Dendritic cell treated with granulocyte-macrophage colony-stimulating factor and Interleukin-4, amounts not matched to agents 40 ng/mL and 50 ng/mL, for 4 days (primary cell): ENCODE measurements at regions not wholly inside any gene's neighbourhood (a gene's known extent, or its start where the extent isn't known, plus 50 kb on each side); places are given as distances from the start of the nearest gene placed in this dataset.

ENCODE experiments used
- H3K27ac Mint-ChIP-seq: one replicate; pipeline ENCODE4 v1.8.0; 2022; ENCODE audit warnings: mild to moderate bottlenecking, mixed read lengths
- H3K27me3 Mint-ChIP-seq: one replicate; pipeline ENCODE4 v1.8.0; 2022; ENCODE audit warnings: mild to moderate bottlenecking, mixed read lengths
- H3K36me3 Mint-ChIP-seq: one replicate; pipeline ENCODE4 v1.8.0; 2022; ENCODE audit warnings: low read depth, mixed read lengths
- H3K4me1 Mint-ChIP-seq: one replicate; pipeline ENCODE4 v1.8.0; 2022; ENCODE audit warnings: low read depth, mixed read lengths
- H3K4me3 Mint-ChIP-seq: one replicate; pipeline ENCODE4 v1.8.0; 2022; ENCODE audit warnings: mild to moderate bottlenecking, moderate library complexity, mixed read lengths
- H3K9me3 Mint-ChIP-seq: one replicate; pipeline ENCODE4 v1.8.0; 2022; ENCODE audit warnings: mixed read lengths
- intact Hi-C: fragments of 100-400 bp; cut with micrococcal nuclease; formaldehyde crosslinking; loops from one replicate; pipeline ENCODE4 v1.15.0; 2022

DNA sequence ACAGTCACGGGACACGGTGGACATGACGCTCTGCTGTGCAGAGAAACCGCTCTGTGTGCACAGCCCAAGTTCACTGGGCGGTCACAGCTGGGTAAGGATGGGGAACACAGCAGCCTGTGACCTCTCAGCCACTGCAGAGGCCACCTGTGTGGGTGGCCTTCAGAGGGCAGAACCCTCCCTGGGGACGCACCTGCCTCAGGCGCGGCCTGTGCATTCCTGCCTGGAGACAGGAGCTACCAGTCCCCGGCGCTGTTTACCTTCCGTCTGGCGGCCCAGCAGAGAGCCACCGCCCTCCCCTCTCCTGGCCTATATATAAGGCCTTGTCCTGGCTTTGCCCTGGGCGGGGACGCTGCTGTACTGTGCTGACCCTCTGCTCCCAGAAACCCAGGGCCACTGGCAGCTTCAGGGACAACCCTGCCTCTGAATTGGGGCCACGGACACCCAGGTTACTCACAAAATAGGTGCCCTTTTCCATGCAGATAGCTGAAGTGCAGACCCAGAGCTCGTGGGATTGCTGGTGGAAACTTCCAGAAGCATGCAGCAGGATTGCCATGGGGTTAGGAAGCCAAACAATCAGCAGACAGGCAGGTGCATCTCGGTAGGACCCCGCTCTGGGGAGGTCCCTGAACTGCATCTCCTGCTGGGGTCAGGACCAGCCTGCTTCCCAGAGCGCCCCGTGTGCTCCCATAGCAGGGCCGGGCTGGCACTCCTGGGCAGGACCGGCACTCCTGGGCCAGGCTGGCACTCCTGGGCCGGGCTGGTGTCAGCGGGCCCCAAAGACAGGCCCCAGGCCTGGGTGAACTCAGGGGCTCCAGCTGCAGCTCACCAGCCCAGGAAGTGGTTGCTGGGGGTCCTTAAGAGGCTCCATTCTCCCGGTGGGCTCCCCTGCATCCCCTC lies 83.6 kb downstream of the SIK1 start:
- peaks cover 37% of the 10 kb centered on the region for H3K4me1 Mint-ChIP-seq
- no peaks in the 10 kb centered on the region for H3K9me3 Mint-ChIP-seq
- no peak overlapping the region for H3K4me3 Mint-ChIP-seq
- intact Hi-C loops = no loop called here
- no peaks in the 10 kb centered on the region for H3K36me3 Mint-ChIP-seq
- no peak overlapping the region for H3K27ac Mint-ChIP-seq
- H3K27me3 Mint-ChIP-seq = peaks cover 13% of the 10 kb centered on the region

DNA sequence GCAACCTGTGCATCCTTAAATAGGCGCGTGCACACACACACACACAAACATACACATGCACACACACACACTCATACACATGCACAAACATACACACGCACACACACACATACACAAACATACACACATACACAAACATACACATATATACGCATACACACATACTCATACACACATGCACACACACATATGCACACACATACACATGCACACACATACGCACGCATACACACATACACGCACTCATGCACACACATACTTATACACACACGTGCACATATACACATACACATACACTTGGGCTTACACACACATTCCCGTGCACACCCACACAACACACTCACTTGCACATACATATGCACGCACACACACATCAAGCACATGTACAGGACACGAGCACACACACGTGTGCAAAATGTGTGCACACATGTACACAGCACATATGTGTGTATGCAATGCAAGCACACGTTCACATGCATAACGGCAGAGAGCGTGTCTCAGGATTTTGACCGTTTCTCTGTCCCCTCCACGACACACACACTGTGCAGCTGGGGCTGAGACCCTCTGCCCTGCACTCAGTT lies 84.5 kb downstream of the SIK1 start:
- no peak overlapping the region for H3K4me3 Mint-ChIP-seq
- intact Hi-C loops = no loop called here

GRCh38 chr21:43341378-43342161 lies 85.4 kb downstream of the SIK1 start:
- Mint-ChIP-seq H3K4me1 (peaks cover 23% of the 10 kb centered on the region), H3K4me3 (no peak overlapping the region), H3K9me3 (peaks cover 15% of the 10 kb centered on the region), H3K36me3 (no peaks in the 10 kb centered on the region), H3K27ac (no peak overlapping the region), H3K27me3 (peaks cover 15% of the 10 kb centered on the region)
- intact Hi-C loops = no loop called here

More for the DNA sequence above, 84.5 kb downstream of the SIK1 start:
- no peak overlapping the region for H3K27ac Mint-ChIP-seq
- peaks cover 7% of the 10 kb centered on the region for H3K9me3 Mint-ChIP-seq
- no peaks in the 10 kb centered on the region for H3K36me3 Mint-ChIP-seq
- H3K4me1 Mint-ChIP-seq = peaks cover 28% of the 10 kb centered on the region
- H3K27me3 Mint-ChIP-seq = peaks cover 15% of the 10 kb centered on the region

DNA sequence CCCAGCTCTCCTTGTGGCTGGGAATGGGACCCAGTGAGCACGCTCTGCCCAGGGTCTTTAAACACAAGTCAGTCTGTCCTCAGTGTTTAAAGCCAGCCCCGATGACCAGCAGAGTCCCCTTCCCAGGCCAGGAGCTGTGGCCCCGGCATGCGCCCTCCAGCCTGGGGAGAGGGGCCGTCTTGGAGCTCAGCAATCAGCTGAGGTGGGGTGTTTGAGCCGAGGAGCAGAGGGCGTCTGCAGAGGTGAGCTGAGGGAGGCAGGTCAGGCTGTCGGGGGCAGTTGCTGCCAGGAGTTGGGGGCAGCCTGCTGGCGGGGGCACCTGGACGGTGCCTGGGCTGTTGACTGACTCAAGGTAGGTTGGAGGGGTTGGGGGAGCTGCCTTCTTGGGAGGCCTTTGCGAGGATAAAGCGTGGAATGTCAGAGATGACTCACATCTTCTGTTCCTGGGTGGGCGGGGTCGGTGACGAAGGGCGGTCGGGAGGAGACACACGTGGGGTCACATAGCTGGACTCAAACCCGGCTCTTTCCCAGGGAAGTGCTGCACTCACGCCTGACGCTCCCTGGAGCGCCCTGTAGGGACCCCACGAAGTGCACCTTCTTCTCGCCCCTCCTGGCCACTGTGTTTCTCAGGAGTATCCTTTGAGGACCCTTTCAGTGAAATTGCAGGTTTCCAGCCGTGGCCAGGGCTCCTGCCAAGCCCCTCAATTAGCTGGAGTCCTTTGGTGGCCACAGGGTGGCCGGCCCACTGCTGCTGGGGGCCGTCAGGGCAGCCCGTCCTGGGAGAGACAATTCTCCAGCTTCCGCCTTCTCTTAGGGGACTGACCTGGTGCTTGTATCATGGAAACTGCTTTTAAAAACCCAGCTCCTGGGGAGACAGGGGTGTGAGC lies 86.2 kb downstream of the SIK1 start:
- Mint-ChIP-seq H3K9me3 (peaks cover 17% of the 10 kb centered on the region), H3K4me1 (peaks cover 14% of the 10 kb centered on the region), H3K4me3 (no peak overlapping the region), H3K36me3 (no peaks in the 10 kb centered on the region), H3K27ac (no peak overlapping the region), H3K27me3 (peaks cover 14% of the 10 kb centered on the region)
- intact Hi-C loops = no loop called here

DNA sequence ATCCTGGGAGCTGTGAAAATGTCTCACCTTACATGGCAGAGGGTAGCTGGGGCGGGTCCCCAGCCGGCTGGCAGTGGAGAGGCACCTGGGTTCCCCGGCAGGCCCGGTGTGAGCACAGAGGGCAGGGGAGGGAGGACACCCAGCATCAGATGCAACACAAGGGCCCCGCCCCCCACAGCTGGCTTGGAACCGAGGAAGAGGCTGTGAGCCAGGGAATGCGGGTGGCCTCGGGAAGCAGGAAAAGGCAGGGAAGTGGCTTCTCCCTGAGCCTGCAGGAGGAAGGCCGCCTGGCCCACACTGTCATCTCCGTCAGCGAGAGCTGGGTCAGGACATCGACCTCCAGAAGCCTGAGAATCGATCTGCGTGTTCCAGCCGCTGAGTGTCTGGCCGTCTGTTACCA lies 87.3 kb downstream of the SIK1 start:
- Mint-ChIP-seq H3K4me1 (peaks cover 5% of the 10 kb centered on the region), H3K9me3 (peaks cover 17% of the 10 kb centered on the region), H3K4me3 (no peak overlapping the region), H3K27ac (no peak overlapping the region), H3K36me3 (no peaks in the 10 kb centered on the region), H3K27me3 (peaks cover 9% of the 10 kb centered on the region)
- intact Hi-C loops = no loop called here

DNA sequence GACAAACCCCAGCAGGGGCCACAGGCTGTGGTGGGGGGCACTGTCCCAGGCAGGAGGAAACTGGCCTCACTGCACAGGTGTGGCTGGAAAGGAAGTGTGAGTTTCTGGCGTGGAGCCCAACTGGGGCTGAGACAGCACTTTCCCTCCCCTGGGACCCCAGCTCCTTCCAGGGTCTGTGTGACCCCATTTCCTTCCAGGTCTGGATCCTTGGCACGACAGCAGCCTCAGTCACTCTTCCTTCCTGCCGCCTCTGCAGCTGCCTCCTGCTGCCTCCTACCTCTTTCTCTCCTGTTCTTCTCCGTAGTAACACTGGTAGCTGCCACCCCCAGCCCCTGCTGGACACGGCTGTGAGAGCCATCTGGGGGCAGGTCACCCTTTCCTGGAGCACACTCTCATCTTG lies 88.0 kb downstream of the SIK1 start:
- Mint-ChIP-seq H3K9me3 (peaks cover 17% of the 10 kb centered on the region), H3K36me3 (no peaks in the 10 kb centered on the region), H3K4me1 (peaks cover 5% of the 10 kb centered on the region), H3K27me3 (peaks cover 9% of the 10 kb centered on the region), H3K27ac (no peak overlapping the region), H3K4me3 (no peak overlapping the region)
- intact Hi-C loops = no loop called here

DNA sequence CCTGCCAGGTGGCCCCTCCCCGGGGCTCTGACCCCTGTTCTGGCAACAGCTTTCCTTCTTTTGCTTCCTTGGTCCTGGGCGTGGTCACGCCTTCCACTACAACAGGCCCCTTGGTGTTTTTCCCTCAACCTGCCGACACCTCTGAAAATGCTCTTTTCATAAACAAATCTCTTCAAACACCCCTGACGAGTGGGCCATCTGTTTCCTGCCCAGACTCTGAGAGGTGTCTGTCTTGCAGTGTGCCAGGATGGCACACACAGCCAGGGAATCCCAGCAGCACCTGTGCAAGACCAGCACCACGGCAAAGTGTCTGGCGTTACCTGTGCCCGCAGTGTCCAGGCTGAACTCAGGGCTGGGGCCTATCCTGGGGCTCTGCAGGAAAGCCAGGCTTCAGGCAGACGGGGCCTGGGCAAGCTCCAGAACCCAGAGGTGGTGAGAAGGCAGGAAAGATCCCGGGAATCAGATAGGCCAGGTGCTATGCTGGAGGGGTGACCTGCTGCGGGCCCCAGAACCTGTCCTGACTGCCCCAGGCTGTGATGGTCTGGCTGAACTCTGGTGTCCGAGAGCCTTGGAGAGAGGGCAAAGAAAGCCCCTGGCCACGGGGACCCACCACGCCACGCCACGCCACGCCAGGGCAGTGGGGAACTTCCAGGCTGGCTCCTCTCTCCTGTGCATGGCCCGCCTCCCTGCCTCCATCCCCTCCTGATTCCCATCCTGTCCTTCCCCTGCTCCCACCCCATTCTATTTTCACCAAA lies 88.9 kb downstream of the SIK1 start:
- peaks cover 12% of the 10 kb centered on the region for H3K4me1 Mint-ChIP-seq
- peaks cover 17% of the 10 kb centered on the region for H3K9me3 Mint-ChIP-seq
- H3K27ac Mint-ChIP-seq = no peak overlapping the region
- intact Hi-C loops = no loop called here
- H3K27me3 Mint-ChIP-seq = peaks cover 17% of the 10 kb centered on the region
- no peaks in the 10 kb centered on the region for H3K36me3 Mint-ChIP-seq
- no peak overlapping the region for H3K4me3 Mint-ChIP-seq

GRCh38 chr21:43335119-43335518 lies 91.8 kb downstream of the SIK1 start:
- Mint-ChIP-seq H3K4me3 (no peak overlapping the region), H3K27me3 (peaks cover 25% of the 10 kb centered on the region), H3K4me1 (peaks cover 17% of the 10 kb centered on the region), H3K36me3 (no peaks in the 10 kb centered on the region), H3K9me3 (peaks cover 17% of the 10 kb centered on the region), H3K27ac (no peak overlapping the region)
- intact Hi-C loops = no loop called here

GRCh38 chr21:43334214-43334958 lies 92.5 kb downstream of the SIK1 start:
- intact Hi-C loops = no loop called here
- Mint-ChIP-seq H3K27ac (no peak overlapping the region), H3K4me3 (no peak overlapping the region), H3K27me3 (peaks cover 25% of the 10 kb centered on the region), H3K36me3 (no peaks in the 10 kb centered on the region), H3K9me3 (peaks cover 17% of the 10 kb centered on the region), H3K4me1 (peaks cover 17% of the 10 kb centered on the region)

GRCh38 chr21:43333298-43334062 lies 93.5 kb downstream of the SIK1 start:
- peaks cover 18% of the 10 kb centered on the region for H3K27me3 Mint-ChIP-seq
- H3K27ac Mint-ChIP-seq = no peak overlapping the region
- no peaks in the 10 kb centered on the region for H3K36me3 Mint-ChIP-seq
- no peak overlapping the region for H3K4me3 Mint-ChIP-seq
- peaks cover 17% of the 10 kb centered on the region for H3K9me3 Mint-ChIP-seq
- intact Hi-C loops = no loop called here
- H3K4me1 Mint-ChIP-seq = peaks cover 17% of the 10 kb centered on the region

DNA sequence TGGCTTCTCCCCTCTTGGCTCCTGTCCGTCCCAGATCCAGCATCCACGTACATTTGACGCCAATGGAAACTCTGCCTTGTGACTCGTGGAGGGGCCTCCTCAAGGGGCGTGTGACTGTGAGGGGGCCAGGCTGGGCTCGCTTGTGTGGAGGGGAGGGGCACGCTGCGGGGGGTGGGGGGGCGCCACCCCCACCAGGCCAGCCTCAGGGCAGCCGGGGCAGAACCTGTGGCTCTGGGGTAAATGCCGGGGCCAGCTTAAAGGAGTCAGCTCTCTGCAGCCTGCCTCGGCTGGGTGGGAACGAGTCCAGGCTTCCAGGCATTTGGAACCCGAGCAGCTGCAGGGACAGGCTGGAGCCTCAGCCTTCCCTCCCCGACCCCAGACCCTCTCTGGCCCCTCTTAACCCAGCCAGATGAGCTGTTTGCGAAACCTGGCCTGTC lies 94.1 kb downstream of the SIK1 start:
- Mint-ChIP-seq H3K27me3 (peaks cover 17% of the 10 kb centered on the region), H3K27ac (no peak overlapping the region), H3K36me3 (no peaks in the 10 kb centered on the region), H3K4me1 (peaks cover 17% of the 10 kb centered on the region), H3K9me3 (peaks cover 15% of the 10 kb centered on the region), H3K4me3 (no peak overlapping the region)
- intact Hi-C loops = no loop called here
